ENCODE measurements at regions not wholly inside any gene's neighbourhood (a gene's known extent, or its start where the extent isn't known, plus 50 kb on each side); places are given as distances from the start of the nearest gene placed in this dataset.
"Not testable (repeated sequence)": the region's sequence is repeated elsewhere in the genome, so short reads cannot be mapped to it uniquely, and the experiment has no call there.

GRCh38 chr4:156113138-156113765, 159.6 kb upstream of the CTSO start:
- 47 to 80% methylated on average over 1 of the region's 1 CpG for WGBS, 2 donors
- H3K4me1 ChIP-seq = peaks cover 0 to 73% (median 42%) of the 10 kb centered on the region in 4 donors
- no peak overlapping the region for H3K4me3 ChIP-seq
- no peaks in the 10 kb centered on the region for H3K27me3 ChIP-seq
- H3K36me3 ChIP-seq = no peaks in the 10 kb centered on the region
- no peaks in the 10 kb centered on the region for H3K9me3 ChIP-seq
- no peak for DNase-seq
- peak overlapping the region in 2 of 4 donors; percentile 24 for H3K27ac ChIP-seq
- intact Hi-C loops (cut with DNase I) = no loop called here
- no peak for TF ChIP-seq POLR2A (IDR thresholded peaks at IDR 0.05)
- no peak for TF ChIP-seq POLR2AphosphoS5 (IDR thresholded peaks at IDR 0.05)
- TF ChIP-seq CTCF (IDR thresholded peaks at IDR 0.05) = no peak
- TF ChIP-seq EP300 (IDR thresholded peaks at IDR 0.05) = no peak

- DNase-seq = no peak
- Histone ChIP-seq H3K27me3 (no peaks in the 10 kb centered on the region), H3K4me3 (no peak overlapping the region), H3K27ac (peak overlapping the region in 3 of 4 donors; percentile 8 to 47 (median 9)), H3K9me3 (no peaks in the 10 kb centered on the region), H3K4me1 (peaks cover 0 to 59% (median 34%) of the 10 kb centered on the region in 4 donors), H3K36me3 (no peaks in the 10 kb centered on the region)
- intact Hi-C loops (cut with DNase I) = no loop called here
- no peak for TF ChIP-seq EP300 (IDR thresholded peaks at IDR 0.05)
- TF ChIP-seq CTCF (IDR thresholded peaks at IDR 0.05) = no peak
- TF ChIP-seq POLR2AphosphoS5 (IDR thresholded peaks at IDR 0.05) = no peak
- TF ChIP-seq POLR2A (IDR thresholded peaks at IDR 0.05) = no peak
- WGBS, 2 donors = 46 to 59% methylated on average over 5 of the region's 5 CpGs
Observed at GRCh38 chr4:156111686-156112085, 158.0 kb upstream of the CTSO start.

GRCh38 chr4:156109943-156110900, 156.6 kb upstream of the CTSO start:
- H3K4me3 ChIP-seq = no peak overlapping the region
- peak overlapping the region in 3 of 4 donors; percentile 33 to 66 (median 45) for H3K27ac ChIP-seq
- no peaks in the 10 kb centered on the region for H3K36me3 ChIP-seq
- H3K4me1 ChIP-seq = peaks cover 0 to 51% (median 30%) of the 10 kb centered on the region in 4 donors
- DNase-seq = peak; percentile 77
- WGBS, 2 donors = 49 to 63% methylated on average over 11 of the region's 11 CpGs
- H3K9me3 ChIP-seq = no peaks in the 10 kb centered on the region
- H3K27me3 ChIP-seq = no peaks in the 10 kb centered on the region
- intact Hi-C loops (cut with DNase I) = no loop called here
- peak; percentile 21 to 76 (median 53) for TF ChIP-seq POLR2AphosphoS5 (IDR thresholded peaks at IDR 0.05)
- no peak for TF ChIP-seq POLR2A (IDR thresholded peaks at IDR 0.05)
- no peak for TF ChIP-seq EP300 (IDR thresholded peaks at IDR 0.05)
- no peak for TF ChIP-seq CTCF (IDR thresholded peaks at IDR 0.05)

- WGBS, 2 donors = 61 to 74% methylated on average over 1 of the region's 1 CpG
- intact Hi-C loops (cut with DNase I) = not testable (repeated sequence)
Observed at GRCh38 chr4:156109087-156109486, 155.4 kb upstream of the CTSO start.

GRCh38 chr4:156103311-156103710, 149.6 kb upstream of the CTSO start:
- TF ChIP-seq POLR2A (IDR thresholded peaks at IDR 0.05) (no peak), CTCF (IDR thresholded peaks at IDR 0.05) (no peak), POLR2AphosphoS5 (IDR thresholded peaks at IDR 0.05) (no peak), EP300 (IDR thresholded peaks at IDR 0.05) (no peak)
- no peaks in the 10 kb centered on the region for H3K9me3 ChIP-seq
- no peak overlapping the region for H3K27ac ChIP-seq
- DNase-seq = no peak
- intact Hi-C loops (cut with DNase I) = no loop called here
- no peaks in the 10 kb centered on the region for H3K36me3 ChIP-seq
- H3K4me3 ChIP-seq = no peak overlapping the region
- H3K27me3 ChIP-seq = no peaks in the 10 kb centered on the region
- WGBS, 2 donors = 71 to 75% methylated on average over 1 of the region's 1 CpG
- H3K4me1 ChIP-seq = no peaks in the 10 kb centered on the region

More at GRCh38 chr4:156109087-156109486, 155.4 kb upstream of the CTSO start:
- peaks cover 0 to 47% (median 26%) of the 10 kb centered on the region in 4 donors for H3K4me1 ChIP-seq
- not testable (repeated sequence) for DNase-seq, H3K4me3 ChIP-seq, H3K36me3 ChIP-seq, H3K27me3 ChIP-seq, H3K9me3 ChIP-seq
- H3K27ac ChIP-seq = peak overlapping the region in 1 of 4 donors; percentile 66

Measured in sigmoid colon (tissue), 6 donors.